AG08396 (cell line): ENCODE measurements at regions not wholly inside any gene's neighbourhood (a gene's known extent, or its start where the extent isn't known, plus 50 kb on each side); places are given as distances from the start of the nearest gene placed in this dataset.

Source experiments
- DNase-seq: peaks from one replicate; pipeline ENCODE4 v3.0.0; 2012; ENCODE audit warnings: low spot score, mixed read lengths

DNA sequence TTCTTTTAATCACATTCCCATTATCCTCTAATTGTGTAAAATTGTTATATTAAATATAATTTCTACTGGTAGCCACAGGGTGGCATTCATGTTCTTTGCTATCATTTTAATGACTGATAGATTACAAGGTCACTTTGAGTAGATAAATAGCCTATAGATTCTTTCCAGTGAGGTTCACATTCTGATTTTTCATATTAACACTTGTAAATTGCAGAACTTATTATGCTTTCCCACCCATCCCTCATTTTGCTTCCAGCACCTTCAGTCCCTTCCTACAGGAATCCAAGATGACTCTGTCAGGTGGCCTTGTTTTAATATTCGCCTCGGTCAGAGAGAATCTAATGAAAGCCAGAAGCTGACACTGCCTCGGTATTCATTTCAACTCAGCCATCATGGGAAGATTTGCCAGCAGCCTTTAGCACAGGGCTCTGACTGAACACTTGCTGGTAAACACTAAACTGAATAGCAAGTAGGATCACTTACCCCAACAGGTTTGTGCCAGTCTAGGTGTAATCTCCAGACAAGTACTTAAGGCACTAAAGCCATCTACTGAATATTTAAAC lies 101.2 kb upstream of the FSHR start:
- no peak for DNase-seq

DNA sequence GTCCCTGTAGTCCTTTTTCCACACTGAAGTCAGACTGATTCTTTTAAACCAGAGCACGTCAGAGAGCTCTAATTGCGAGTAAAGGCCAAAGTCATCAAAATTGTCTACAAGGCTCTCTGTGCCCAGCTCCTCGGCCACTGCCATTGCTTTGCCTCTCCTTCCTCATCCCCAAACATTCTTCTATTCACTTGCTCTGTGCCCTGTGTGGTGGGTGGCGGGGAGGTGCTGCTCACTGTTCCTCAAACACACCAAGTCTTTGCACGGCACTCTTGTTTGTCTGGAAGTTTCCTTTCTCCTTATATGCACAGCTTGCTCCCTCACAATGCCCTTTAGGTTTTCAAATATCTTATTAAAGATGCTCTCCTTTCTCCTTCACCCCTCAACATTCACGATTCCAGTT lies 100.1 kb upstream of the FSHR start:
- DNase-seq, result no peak

DNA sequence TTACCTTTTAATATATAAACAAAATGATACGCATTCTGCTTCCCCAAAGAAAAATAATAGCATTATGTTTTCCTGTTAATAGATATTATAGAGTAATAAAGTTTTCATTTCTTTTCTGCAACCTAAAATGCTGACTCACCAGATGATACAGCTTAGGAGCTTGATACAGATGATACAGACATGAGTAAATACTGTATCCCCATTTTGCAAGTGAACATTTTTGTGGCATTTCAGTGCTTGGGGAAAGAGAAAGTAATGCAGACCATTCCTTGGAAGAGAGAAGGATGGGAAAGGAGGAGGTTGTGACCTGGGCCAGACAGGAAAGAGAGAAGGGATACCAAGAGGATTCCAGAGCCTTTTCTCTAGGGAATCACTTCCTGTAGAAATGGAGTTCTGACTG lies 97.5 kb upstream of the FSHR start:
- DNase-seq, result peak; percentile 19

DNA sequence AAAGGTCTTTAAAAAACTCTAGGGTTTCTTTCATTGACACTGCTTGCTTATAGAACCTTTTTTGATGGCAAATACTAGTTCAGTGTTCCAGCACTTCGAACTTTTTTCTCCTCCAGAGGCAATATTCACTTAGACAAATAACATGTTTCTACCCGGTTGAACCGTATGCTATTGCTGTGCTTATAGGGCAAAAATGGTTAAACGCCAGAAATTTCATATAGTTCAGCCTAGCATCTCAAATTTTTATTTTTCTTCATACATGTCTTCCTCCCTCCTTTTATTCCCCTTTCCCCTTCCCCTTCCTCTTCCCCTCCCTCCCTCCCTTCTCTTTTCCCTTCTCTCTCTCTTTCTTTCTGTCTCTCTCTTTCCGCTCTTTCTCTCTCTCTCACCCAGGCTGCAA lies 96.9 kb upstream of the FSHR start:
- DNase-seq, result no peak

DNA sequence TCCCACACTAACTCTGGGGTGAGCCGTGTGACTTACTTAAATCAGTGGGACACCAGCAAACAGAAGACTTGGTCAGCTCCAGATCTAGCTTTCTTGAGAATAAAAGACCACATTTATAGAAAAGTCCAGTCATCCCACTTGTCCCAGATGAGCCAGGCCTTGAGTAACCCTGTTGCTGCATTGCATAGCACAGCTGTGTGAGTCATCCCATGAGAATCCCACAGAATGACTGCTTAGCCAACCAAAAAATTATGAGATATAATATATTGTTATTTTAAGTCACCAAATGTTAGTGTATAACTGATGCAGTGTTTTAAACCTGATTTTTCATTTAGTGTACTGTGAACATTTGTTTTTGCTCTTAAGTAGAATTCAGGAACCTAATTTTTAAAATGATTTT lies 94.2 kb upstream of the FSHR start:
- DNase-seq, result peak; percentile 65

DNA sequence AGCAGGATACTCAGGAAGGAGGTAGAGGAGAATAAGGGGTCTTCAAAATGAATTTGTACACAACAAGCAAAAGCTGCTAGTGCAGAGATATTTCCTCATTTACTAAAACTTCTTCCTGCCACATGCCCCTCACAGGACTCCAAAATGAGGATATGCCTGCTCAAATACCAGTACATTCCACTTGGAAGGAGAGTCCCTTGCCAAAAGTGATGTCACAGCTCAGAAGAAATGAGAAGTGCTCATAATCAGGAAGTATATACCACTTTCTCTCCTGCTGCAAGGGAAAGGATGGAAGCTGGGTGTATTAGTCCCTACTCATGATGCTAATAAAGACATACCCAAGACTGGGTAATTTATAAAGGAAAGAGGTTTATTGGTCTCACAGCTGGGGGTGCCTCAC lies 87.7 kb upstream of the FSHR start:
- no peak for DNase-seq

DNA sequence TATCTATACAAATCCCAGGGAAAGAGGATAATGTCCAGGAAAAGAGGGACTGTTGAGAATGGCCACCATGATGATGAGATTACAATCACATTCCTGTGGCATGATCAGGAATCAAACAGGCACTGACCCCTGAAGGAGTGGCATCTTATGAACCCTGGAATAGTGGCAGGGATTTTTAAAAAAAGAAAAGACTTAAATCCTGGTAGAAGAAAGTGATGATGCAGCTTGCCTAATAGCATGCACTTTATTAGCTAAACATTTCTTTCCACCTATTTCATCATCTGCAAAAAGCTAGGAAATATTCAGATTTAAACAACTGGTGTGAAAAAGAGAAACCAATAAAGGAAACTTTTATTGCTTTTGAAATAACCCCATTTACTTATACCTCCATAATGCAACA lies 87.2 kb upstream of the FSHR start:
- DNase-seq, result no peak

DNA sequence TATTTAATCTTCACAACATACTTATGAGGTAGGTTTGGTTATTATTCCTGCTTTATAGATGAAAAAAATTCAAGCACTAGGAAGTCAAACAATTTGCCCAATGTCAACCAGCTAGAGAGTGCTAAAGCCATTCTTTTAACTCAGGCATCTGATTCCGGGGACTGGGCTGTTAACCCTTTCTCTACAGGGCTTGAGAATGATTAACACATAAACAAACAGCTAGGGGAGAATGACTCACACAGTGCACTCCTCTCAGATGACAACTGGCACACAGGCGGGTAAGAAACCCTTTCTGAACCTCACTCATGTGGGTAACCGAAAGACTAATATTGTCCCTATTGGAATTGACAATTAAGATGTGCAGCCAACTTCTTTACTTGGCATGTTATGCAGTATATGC lies 86.3 kb upstream of the FSHR start:
- DNase-seq, result peak; percentile 5

DNA sequence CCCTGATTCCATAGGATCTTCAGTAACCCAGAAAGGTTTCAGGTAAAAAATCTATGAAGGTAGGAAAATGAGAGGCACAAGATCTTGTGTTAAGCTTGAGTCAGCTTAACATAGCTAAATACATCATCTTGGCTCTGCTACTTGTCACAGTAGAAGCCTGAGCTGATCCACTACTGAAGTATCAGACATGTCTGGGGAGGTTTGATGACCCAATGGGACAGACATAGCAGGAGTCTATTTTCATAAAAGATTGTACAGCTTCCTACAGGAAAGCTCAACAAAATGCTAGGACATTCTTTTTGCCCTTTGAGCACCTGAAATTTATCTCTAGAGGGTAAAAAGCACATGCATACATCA lies 84.3 kb upstream of the FSHR start:
- DNase-seq, result no peak

DNA sequence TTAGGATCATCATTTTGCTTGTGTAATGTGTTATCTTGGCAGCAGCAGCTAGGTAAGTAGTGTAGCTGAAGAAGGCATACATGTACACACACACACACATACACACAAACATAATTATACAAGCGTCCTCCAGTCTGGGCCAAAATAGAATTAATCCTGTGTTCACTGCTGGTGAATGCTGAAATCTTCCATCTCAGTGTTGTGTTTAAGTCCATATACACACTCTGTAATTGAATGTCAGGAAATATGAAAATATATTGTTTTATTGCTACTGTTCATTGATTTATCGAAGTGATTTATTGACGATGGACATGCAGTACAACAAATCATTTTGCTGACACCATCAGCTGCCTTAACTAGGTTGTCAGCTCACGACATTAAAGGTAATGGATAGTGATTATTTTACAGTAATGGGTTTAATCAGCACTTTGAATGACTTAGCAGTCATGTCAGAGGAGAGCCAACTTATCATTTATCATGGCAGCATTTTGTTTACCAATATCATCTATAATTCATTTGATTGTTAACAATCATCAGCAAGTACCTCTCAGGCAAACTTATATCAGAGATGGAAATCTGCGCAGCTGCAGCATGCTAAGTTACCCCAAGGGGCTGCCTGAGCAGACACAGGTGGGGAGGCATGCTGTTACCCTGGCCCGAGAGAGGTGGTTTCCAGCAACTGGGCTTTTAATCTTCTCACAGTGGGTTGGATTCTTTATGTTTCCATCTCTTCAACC lies 83.7 kb upstream of the FSHR start:
- no peak for DNase-seq

DNA sequence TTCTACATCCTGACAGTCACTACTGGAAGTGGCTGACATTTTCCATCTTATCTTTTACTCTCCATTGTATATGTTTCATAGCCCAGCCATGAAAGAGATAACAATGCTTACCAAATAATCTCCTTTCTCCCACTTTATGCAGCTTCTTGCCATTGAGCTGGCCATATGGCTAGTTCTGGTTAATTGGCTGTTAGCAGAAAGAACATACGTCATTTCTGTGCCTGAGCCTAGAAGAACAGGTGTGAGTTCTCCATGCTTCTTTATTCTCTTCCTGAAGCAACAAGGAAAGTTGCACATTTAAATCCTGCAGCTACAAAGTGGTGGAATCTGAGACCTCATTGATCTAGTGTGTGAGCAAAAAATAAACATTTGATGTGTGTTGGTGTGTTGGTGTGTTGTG lies 82.0 kb upstream of the FSHR start:
- no peak for DNase-seq

DNA sequence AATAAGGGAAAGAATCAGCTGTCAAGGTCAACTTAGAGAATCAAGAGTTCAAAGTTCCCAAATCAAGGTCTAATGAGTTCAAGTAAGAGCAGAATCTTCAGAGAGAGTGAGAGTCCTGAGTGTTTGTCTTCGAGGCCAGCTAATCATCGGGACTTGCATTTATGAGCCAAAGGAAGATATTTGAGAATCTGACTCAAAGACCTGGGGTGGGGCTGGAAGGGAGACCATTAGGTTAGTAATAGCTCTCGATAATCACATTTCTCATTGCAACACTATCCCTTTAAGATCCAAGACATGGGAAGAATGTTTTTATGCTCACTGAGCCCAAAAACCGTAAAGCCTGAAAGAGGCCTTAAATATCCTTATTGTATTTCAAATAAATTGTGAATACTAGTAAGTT lies 72.0 kb upstream of the FSHR start:
- no peak for DNase-seq

DNA sequence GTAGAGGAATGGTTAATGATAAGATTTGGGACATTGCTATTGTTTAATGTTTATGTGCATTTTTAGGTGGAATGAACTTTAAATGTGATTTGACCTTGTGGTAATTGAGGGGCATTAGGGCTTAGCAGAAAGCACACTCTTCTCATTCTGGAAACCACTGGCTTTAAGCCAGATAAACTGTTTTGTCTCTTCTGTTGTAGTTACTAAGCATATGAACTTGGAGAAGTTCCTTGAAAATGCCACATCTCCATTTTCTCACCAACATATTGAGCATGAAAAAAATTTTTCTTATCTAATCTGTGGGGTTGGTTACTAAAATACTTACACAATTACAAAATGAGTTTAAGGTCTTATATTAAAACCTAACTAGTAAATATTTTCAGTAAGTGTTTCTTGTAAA lies 70.8 kb upstream of the FSHR start:
- no peak for DNase-seq

DNA sequence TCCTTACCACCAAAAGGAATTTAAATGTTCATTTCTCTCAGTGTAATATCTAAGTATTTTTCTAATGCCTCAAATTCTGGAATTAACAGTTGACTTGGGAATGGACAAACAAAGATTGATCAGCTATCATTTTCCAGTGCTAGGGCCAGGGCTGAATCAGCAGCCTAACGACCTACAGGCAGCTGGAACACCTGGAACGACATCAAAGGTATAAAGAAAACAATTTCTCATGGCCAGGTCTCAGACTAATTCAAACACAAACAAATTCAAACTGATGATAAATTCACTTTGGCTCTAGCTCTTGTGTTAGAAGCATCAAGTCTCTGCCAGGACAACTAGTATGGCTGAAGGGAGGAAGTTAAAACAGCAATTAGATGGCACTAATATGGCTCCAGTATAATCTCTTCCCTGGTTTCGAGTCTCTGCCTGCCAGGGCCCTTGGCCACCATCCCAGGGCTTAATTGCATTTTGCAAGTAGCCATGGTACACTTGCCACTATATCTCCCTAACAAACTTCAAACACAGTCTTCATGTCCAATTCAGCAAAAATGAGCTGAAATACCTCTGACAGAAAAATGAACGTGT lies 70.2 kb upstream of the FSHR start:
- DNase-seq, result no peak

DNA sequence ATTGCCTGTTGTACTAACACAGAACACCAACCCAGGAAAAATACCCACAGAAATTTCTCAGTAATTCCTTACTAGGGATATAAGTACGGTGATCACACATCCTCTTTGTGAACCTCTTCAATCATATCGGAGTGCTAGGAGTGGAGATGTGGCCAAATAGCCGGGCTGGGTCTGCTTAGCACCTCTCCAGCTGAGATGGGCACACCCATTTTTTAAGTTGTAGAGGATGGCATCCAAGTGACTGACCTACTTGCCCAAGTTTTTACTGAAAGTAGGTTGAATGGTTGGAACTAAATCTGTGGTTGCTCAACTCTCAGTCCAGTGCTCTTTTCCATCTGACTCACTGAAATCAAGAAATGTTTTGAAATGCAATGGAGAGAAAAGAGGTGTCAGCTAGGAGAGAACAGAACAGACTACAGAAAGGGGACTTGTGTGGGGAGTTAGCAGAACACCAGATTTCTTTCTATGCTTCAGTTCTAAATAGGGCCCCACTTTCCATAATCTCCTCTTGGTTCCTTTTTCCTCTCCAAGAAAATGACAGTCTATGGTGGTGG lies 68.7 kb upstream of the FSHR start:
- no peak for DNase-seq

DNA sequence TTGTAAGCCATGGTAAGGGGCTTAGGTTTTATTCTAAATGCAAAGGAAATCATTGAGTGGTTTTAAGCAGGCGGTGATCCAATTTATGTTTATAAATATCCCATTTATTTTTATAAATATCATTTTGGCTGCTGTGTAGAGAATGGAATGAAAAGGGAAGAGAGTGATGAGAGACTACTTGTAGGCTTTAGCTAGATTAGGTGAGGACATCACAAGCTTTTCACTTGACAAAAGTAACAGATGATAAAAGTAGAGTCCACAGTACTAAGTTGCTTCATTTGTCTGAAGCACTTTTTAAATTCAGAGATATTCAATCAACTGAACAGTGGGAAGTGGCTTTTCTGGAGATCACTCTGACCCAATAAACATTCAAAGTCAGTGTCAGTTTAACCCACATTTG lies 65.4 kb upstream of the FSHR start:
- no peak for DNase-seq

DNA sequence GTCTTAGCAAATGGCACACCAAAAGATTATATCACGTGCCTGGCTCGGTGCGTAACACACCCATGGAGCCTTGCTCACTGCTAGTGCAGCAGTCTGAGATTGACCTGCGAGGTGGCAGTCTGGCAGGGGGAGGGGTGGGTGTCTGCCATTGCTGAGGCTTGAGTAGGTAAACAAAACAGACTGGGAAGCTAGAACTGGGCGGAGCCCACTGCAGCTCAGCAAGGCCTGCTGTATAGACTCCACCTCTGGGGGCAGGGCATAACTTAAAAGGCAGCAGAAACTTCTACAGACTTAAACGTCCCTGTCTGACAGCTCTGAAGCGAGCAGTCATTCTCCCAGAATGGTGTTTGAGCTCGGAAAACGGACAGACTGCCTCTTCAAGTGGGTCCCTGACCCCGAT lies 55.9 kb upstream of the FSHR start:
- no peak for DNase-seq

DNA sequence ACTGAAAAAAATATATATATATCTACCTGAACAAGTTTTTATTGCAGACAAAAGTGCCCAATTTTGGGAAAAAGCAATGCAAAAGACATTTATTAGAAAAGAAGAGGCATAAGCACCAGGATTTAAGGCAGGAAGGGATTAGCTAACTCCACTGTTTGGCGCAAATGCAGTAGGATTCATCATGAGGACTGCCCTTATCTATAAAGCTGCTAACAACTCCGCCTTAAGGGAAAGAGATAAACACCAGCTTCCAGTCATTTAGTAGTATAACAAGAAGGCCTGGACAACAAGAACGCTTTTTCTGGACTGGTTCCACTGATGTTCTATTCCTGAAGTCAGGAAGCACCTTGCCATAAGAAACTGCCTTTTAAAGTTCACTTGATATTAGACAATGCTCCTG lies 52.9 kb upstream of the FSHR start:
- no peak for DNase-seq
